HG03280 (cell line): ENCODE measurements at regions not wholly inside any gene's neighbourhood (a gene's known extent, or its start where the extent isn't known, plus 50 kb on each side); places are given as distances from the start of the nearest gene placed in this dataset.

Source experiments
- ATAC-seq: cut with Tn5 transposase; IDR thresholded peaks from one replicate; pipeline ENCODE4 v1.9.1; 2021; ENCODE audit warnings: mild to moderate bottlenecking, moderate library complexity; ENCODE audit not compliant: unreplicated experiment

- no peak for ATAC-seq
These were observed 328.9 kb downstream of the LTN1 start for GRCh38 chr21:28663754-28664153.

- ATAC-seq, result no peak
These were observed 329.5 kb downstream of the LTN1 start for GRCh38 chr21:28663111-28663693.

GRCh38 chr21:28657566-28657965 lies 335.1 kb downstream of the LTN1 start:
- no peak for ATAC-seq

DNA sequence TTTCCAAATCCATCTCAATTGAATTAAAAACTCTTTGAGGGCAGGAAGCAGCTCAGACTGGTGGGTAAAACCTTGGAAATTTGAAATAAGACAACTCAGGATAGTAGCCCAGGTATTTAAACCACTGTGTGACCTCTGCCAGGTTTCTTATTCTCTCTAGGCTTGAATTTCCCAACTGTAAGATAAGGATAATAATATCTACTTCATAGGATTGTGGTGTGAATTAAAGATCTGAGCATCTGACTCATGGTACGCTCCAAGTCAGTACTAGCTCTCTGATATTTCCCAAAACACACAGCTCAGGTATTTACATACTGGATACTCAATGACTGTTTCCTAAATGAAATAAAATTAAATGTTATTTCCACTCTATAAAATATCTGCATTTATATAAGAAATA lies 337.2 kb downstream of the LTN1 start:
- no peak for ATAC-seq

- ATAC-seq, result no peak
These were observed 338.3 kb downstream of the LTN1 start for GRCh38 chr21:28654406-28654805.

GRCh38 chr21:28644762-28645161 lies 347.9 kb downstream of the LTN1 start:
- no peak for ATAC-seq

DNA sequence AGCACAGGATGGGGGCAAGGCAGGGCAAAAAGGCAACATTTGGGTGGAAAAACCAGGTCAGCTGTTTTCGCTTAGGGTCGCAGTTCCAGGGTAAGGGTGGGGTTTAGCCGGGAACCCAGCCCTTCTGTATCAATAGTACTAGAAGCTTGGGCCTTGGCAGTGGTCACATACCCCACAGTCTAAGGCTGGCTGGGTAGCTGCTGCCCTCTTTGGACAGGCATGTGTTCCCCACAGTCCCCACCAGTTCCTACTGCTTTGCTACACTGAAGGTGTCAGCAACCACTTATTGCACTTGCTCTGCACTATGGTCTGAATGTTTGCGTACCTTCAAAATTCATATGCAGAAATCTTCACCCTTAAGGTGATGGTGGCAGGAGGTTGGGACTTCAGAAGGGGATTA lies 349.8 kb downstream of the LTN1 start:
- no peak for ATAC-seq

GRCh38 chr21:28641731-28642130 lies 350.9 kb downstream of the LTN1 start:
- no peak for ATAC-seq

- no peak for ATAC-seq
These were observed 352.4 kb downstream of the LTN1 start for GRCh38 chr21:28640326-28640725.

- no peak for ATAC-seq
These were observed 352.9 kb downstream of the LTN1 start for GRCh38 chr21:28639737-28640136.

DNA sequence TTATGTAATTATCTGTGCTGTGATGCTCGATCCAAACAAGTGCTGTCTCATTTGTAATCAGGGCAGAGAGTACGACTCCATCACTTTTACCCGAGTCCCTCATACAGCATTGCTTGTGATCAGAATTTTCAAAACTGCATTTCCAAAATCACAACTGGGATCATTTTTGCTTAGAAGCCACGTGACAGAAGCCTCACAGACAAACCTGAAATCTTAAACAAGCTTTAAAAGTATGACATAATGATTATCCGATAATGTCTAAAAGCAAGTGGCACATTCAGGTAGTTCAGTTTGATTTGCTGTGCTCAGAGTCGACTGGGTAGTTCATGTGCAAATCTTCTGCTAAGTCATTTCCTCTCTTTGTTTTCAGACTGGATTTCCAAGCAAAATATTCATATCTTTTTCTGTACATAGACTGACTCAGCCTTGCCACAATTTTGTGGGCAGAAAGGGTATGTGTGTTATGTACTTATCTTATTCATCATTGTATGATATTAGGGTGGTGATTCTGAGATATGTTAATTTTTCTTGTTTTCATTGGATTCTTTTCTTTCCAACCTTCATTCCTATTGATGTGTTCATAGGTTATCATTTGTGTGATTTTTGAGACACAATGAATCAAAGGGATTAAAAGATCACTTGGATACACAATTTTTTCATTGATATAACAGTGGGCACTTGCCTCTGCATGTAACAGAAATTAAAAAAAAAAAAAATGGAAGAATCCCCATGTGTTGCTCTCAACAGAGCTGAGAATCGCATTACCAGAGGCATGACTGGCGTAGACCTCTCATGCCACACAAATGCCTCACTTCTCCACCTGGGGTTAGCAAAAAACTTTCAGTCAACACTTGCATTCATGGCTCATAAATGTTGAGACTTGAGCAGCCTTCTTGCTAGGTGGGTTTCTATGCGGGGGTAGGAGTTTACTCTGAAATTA lies 355.7 kb downstream of the LTN1 start:
- ATAC-seq, result no peak

GRCh38 chr21:28635541-28635940 lies 357.1 kb downstream of the LTN1 start:
- ATAC-seq, result no peak

DNA sequence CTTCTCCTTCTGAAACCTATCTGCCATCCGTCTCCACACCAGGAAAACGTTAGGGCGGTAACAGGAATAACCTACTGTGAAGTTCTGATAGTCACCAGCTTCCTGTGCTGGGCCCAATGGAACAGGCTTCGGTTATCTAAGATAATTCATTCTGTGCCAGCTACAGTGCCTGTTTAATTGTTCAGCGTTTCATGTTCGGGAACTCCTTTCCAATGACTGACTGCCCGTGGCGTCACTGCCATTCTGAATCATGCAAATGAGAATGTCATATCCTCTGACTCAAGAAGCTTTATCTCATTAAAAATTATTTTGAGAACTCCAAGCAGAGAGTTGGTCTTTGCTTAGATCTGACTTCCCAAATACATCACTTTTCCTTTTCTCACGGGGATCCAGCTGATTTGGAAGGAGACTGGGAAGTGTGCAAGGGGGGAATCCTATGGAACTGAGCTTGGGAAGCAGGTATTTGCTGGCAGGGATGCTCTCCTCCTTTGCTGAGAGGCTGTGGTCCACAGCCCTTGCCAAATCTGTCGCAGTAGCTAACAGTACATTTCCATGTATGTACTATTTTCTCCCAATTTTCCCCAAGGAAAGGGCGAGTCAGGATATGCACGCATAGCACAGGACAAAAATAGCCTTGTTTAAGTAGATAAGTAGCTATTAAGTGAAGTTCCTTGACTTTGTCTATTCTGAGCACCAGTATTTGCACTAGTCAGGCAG lies 358.7 kb downstream of the LTN1 start:
- no peak for ATAC-seq

- no peak for ATAC-seq
These were observed 359.8 kb downstream of the LTN1 start for GRCh38 chr21:28632755-28633408.

DNA sequence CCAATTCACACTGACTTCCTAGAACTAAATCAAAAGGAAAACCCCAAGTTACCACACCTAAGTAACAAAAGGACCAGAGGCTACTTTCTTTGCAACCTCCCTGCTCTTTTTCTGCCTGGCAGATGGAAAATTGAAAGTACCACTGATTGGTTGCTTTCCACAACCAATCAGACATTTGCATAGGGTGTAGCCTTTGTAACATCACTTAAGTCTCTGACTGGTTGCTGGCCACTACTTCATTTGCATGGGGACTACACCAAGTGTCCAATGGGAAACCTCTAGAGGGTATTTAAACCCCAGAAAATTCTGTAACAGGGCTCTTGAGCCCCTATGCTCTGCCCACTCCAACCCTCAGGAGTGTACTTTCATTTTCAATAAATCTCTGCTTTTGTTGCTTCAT lies 365.0 kb downstream of the LTN1 start:
- no peak for ATAC-seq

DNA sequence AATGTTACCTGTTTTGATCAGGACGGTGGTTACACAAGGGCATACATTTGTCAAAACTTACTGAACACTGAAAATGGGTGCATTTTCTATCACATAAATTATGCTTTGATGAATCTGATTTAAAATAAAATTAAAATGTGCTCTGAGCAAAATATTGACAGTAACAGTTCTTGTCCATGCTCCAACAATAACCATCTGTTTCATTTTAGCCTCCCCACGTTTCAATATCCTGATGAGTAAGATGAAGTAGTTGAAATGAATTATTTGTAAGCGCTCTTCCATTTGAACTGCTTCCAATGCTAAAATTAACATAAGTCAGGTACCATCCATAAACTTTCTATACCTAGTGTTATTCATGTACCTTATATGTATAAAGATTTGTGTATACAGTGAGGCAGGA lies 365.4 kb downstream of the LTN1 start:
- ATAC-seq, result no peak

DNA sequence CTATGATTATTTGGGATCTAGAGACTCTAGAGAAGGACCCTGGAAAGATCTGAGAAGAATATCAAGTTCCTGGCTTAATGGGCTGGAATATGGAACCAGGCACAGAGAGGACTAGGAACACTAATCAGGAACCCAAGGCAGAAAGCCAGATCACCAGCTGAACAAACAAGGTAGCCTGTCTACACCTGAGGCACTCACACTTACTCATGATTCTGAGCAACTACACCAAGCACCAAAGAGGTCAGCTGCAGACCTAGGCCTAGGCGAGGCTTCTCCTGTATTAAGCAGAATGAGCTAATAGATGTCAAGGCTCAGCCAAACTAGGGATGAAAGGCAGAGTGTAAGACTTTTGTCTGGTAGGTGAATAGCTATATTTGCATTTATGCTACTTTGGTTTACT lies 368.1 kb downstream of the LTN1 start:
- no peak for ATAC-seq

- no peak for ATAC-seq
These were observed 375.4 kb downstream of the LTN1 start for GRCh38 chr21:28617300-28617699.

GRCh38 chr21:28615276-28615675 lies 377.4 kb downstream of the LTN1 start:
- ATAC-seq, result no peak

DNA sequence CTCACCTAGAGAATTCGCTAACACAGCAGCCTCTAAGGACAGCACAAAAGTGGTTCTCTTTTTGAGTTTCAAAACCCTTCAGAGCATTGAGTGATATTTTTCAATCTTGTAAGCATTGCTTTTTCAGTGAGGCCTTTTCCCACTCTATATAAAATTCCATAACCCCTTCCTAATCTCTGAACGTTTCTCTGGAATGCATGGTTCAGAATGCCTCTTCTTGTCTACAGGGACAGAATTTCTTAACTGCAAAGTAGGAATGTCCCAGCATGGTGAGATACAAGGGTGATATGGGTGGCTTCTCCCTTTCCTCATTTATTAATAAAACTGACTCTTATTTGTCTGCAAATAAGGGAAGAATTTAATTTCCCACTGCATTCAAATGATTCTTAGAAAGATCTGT lies 377.9 kb downstream of the LTN1 start:
- ATAC-seq, result no peak

DNA sequence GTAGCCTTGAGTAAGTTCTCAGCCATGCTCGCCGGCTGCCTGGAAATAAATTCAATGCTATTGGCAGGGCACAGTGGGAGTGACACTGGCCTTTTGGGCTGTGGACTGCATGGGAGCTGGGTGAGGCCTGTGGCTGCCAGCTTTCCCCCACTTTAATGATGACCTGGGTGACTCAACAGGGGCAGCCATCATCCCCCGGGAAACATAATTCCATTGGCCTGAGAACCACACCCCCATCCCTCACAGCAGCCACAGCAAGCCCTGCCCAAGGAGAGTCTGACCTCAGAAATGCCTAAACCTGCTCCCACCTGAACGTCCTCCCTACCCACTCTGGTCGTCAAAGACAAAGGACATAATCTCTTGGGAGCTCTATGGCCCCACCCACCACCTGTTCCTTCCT lies 384.0 kb downstream of the LTN1 start:
- no peak for ATAC-seq
